ENCODE measurements at regions not wholly inside any gene's neighbourhood (a gene's known extent, or its start where the extent isn't known, plus 50 kb on each side); places are given as distances from the start of the nearest gene placed in this dataset.

GRCh38 chr10:109386921-109387320, 536.4 kb downstream of the XPNPEP1 start:
- Histone ChIP-seq H3K36me3 (no peaks in the 10 kb centered on the region), H3K4me3 (no peak overlapping the region), H3K9me3 (no peaks in the 10 kb centered on the region), H3K4me1 (no peaks in the 10 kb centered on the region), H3K27ac (no peak overlapping the region), H3K27me3 (replicated peaks in 1 of 7) (no peaks in the 10 kb centered on the region)
- no peak for DNase-seq
- TF ChIP-seq POLR2A (IDR thresholded peaks at IDR 0.05), result no peak
- no peak for TF ChIP-seq POLR2AphosphoS5 (IDR thresholded peaks at IDR 0.05)
- no peak for TF ChIP-seq CTCF (IDR thresholded peaks at IDR 0.05 in 8 of 11, conservative IDR thresholded peaks at IDR 0.05 in 3 of 11)
- intact Hi-C loops (cut with DNase I; ENCODE audit: low total_unique reads), result no loop called here
- WGBS, 5 donors, result 43 to 63% (median 58%) methylated on average over 3 of the region's 3 CpGs

GRCh38 chr10:109386101-109386500, 537.2 kb downstream of the XPNPEP1 start:
- no peaks in the 10 kb centered on the region for H3K36me3 ChIP-seq
- WGBS, 5 donors, result 80 to 97% (median 89%) methylated on average over 1 of the region's 1 CpG
- no peak for DNase-seq
- H3K9me3 ChIP-seq, result no peaks in the 10 kb centered on the region
- H3K4me1 ChIP-seq, result no peaks in the 10 kb centered on the region
- H3K4me3 ChIP-seq, result no peak overlapping the region
- H3K27me3 ChIP-seq (replicated peaks in 1 of 7), result no peaks in the 10 kb centered on the region
- no peak for TF ChIP-seq POLR2AphosphoS5 (IDR thresholded peaks at IDR 0.05)
- no peak for TF ChIP-seq CTCF (IDR thresholded peaks at IDR 0.05 in 8 of 11, conservative IDR thresholded peaks at IDR 0.05 in 3 of 11)
- no peak for TF ChIP-seq POLR2A (IDR thresholded peaks at IDR 0.05)
- intact Hi-C loops (cut with DNase I; ENCODE audit: low total_unique reads), result no loop called here
- H3K27ac ChIP-seq, result no peak overlapping the region

GRCh38 chr10:109379186-109379585, 544.1 kb downstream of the XPNPEP1 start:
- Histone ChIP-seq H3K27me3 (replicated peaks in 1 of 7) (no peaks in the 10 kb centered on the region), H3K9me3 (no peaks in the 10 kb centered on the region), H3K27ac (no peak overlapping the region), H3K36me3 (no peaks in the 10 kb centered on the region), H3K4me3 (no peak overlapping the region), H3K4me1 (no peaks in the 10 kb centered on the region)
- no peak for DNase-seq
- TF ChIP-seq POLR2AphosphoS5 (IDR thresholded peaks at IDR 0.05) (no peak), POLR2A (IDR thresholded peaks at IDR 0.05) (no peak), CTCF (IDR thresholded peaks at IDR 0.05 in 8 of 11, conservative IDR thresholded peaks at IDR 0.05 in 3 of 11) (no peak)
- intact Hi-C loops (cut with DNase I; ENCODE audit: low total_unique reads), result no loop called here
- WGBS, 5 donors, result 63 to 88% (median 73%) methylated on average over 2 of the region's 2 CpGs

GRCh38 chr10:109374215-109374614, 549.1 kb downstream of the XPNPEP1 start:
- no peak for DNase-seq
- 66 to 88% (median 81%) methylated on average over 1 of the region's 1 CpG for WGBS, 5 donors

More at GRCh38 chr10:109374215-109374614, 549.1 kb downstream of the XPNPEP1 start:
- no peak overlapping the region for H3K4me3 ChIP-seq
- intact Hi-C loops (cut with DNase I; ENCODE audit: low total_unique reads), result no loop called here
- TF ChIP-seq POLR2AphosphoS5 (IDR thresholded peaks at IDR 0.05) (no peak), POLR2A (IDR thresholded peaks at IDR 0.05) (no peak), CTCF (IDR thresholded peaks at IDR 0.05 in 8 of 11, conservative IDR thresholded peaks at IDR 0.05 in 3 of 11) (no peak)
- H3K27ac ChIP-seq, result no peak overlapping the region
- no peaks in the 10 kb centered on the region for H3K36me3 ChIP-seq
- peaks cover 0 to 6% (median 0%) of the 10 kb centered on the region in 8 donors for H3K9me3 ChIP-seq
- H3K27me3 ChIP-seq (replicated peaks in 1 of 7), result no peaks in the 10 kb centered on the region
- no peaks in the 10 kb centered on the region for H3K4me1 ChIP-seq

All from spleen (tissue), 11 donors.